Fibroblast of lung (primary cell): ENCODE measurements at regions not wholly inside any gene's neighbourhood (a gene's known extent, or its start where the extent isn't known, plus 50 kb on each side); places are given as distances from the start of the nearest gene placed in this dataset.

Source experiments
- DNase-seq, 2 donors: peaks; one replicate each; pipeline versions ENCODE4 v3.0.0 to v3.0.0-alpha.2; 2010; ENCODE audit warnings: low read depth in 2 of 2
- H2AFZ ChIP-seq: 2 replicates; pipeline ENCODE4 v1.5.1; 2012; ENCODE audit warnings: low read length, control low read depth, inconsistent platforms
- H3K27ac ChIP-seq: 2 replicates; pipeline ENCODE4 v1.5.1; 2011; ENCODE audit warnings: low read length, control low read depth; ENCODE audit not compliant: insufficient read depth
- H3K27me3 ChIP-seq: 2 replicates; pipeline ENCODE4 v1.5.1; 2011; ENCODE audit warnings: mild to moderate bottlenecking, low read length; ENCODE audit not compliant: control insufficient read depth, insufficient read depth
- H3K36me3 ChIP-seq: 2 replicates; pipeline ENCODE4 v1.5.1; 2011; ENCODE audit warnings: low read length; ENCODE audit not compliant: control insufficient read depth, insufficient read depth
- H3K4me1 ChIP-seq: 2 replicates; pipeline ENCODE4 v1.5.1; 2011; ENCODE audit warnings: low read length; ENCODE audit not compliant: control insufficient read depth, insufficient read depth; ENCODE audit errors: extremely low read depth
- H3K4me2 ChIP-seq: 2 replicates; pipeline ENCODE4 v1.5.1; 2011; ENCODE audit warnings: low read length, control low read depth; ENCODE audit not compliant: insufficient read depth; ENCODE audit errors: extremely low read depth
- H3K4me3 ChIP-seq, 4 experiments: fragments of 200-600 bp in 1 of 4; sonication (generic) in 1 of 4; replicated peaks in 1 of 4; 2 replicates each; pipeline ENCODE4 v1.5.1; 2011 to 2016; ENCODE audit warnings: low read length in 4 of 4, low read depth in 3 of 4, mild to moderate bottlenecking in 3 of 4, control low read depth in 2 of 4, inconsistent platforms in 1 of 4, mixed read lengths in 1 of 4; ENCODE audit not compliant: insufficient read depth in 1 of 4; ENCODE audit errors: control extremely low read depth in 1 of 4
- H3K79me2 ChIP-seq: 2 replicates; pipeline ENCODE4 v1.5.1; 2012; ENCODE audit warnings: mild to moderate bottlenecking, low read length, inconsistent platforms; ENCODE audit not compliant: control insufficient read depth, insufficient read depth
- H3K9ac ChIP-seq: 2 replicates; pipeline ENCODE4 v1.5.1; 2011; ENCODE audit warnings: mild to moderate bottlenecking, low read length, control low read depth; ENCODE audit not compliant: insufficient read depth
- H3K9me3 ChIP-seq: 2 replicates; pipeline ENCODE4 v1.5.1; 2012; ENCODE audit warnings: low read depth, low read length; ENCODE audit not compliant: control insufficient read depth, insufficient read depth
- H4K20me1 ChIP-seq: 2 replicates; pipeline ENCODE4 v1.5.1; 2011; ENCODE audit warnings: low read length; ENCODE audit not compliant: control insufficient read depth, insufficient read depth; ENCODE audit errors: extremely low read depth
- EZH2 ChIP-seq: IDR thresholded peaks from 2 replicates; pipeline ENCODE4 v1.5.1; 2012; ENCODE audit warnings: low read length, control low read depth, mild to moderate bottlenecking; ENCODE audit errors: missing control alignments
- TF ChIP-seq, protein P1 (sequence below), 2 donors: IDR thresholded peaks in 1 of 2; conservative IDR thresholded peaks in 1 of 2; 1 replicate in 1 of 2; 2 replicates in 1 of 2; pipeline ENCODE4 v1.5.1; 2011 to 2012; ENCODE audit warnings: low read length in 2 of 2, control low read depth in 1 of 2, inconsistent platforms in 1 of 2, low read depth in 1 of 2, mild to moderate bottlenecking in 1 of 2

DNA sequence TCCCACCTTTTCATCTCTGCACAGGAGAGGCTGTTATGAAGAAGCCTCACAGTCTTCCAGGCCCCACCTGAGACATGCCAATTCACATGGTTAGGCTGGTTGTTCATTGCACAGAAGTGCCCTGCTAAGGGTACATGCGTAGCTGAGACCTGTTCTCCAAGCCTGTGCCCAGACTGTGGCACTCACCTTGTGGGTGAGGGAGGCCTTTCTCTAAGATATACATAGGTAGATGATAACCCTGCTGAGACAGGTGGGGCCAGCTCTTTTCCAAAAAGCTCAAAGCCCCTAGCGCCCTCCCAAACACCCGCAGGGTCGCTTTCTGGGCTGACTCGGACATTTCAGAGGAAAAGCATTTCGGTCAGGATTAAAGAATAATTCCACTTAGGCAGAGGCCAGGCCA, 53.5 kb upstream of the ZNF507 start:
- Histone ChIP-seq H3K27me3 (no peaks in the 10 kb centered on the region), H3K36me3 (no peaks in the 10 kb centered on the region), H4K20me1 (no peaks in the 10 kb centered on the region), H3K4me1 (no peaks in the 10 kb centered on the region), H3K79me2 (no peaks in the 10 kb centered on the region), H2AFZ (no peak overlapping the region), H3K4me2 (no peak overlapping the region), H3K9me3 (no peaks in the 10 kb centered on the region), H3K9ac (no peak overlapping the region), H3K4me3 (no peak overlapping the region), H3K27ac (no peak overlapping the region)
- TF ChIP-seq, protein P1, sequence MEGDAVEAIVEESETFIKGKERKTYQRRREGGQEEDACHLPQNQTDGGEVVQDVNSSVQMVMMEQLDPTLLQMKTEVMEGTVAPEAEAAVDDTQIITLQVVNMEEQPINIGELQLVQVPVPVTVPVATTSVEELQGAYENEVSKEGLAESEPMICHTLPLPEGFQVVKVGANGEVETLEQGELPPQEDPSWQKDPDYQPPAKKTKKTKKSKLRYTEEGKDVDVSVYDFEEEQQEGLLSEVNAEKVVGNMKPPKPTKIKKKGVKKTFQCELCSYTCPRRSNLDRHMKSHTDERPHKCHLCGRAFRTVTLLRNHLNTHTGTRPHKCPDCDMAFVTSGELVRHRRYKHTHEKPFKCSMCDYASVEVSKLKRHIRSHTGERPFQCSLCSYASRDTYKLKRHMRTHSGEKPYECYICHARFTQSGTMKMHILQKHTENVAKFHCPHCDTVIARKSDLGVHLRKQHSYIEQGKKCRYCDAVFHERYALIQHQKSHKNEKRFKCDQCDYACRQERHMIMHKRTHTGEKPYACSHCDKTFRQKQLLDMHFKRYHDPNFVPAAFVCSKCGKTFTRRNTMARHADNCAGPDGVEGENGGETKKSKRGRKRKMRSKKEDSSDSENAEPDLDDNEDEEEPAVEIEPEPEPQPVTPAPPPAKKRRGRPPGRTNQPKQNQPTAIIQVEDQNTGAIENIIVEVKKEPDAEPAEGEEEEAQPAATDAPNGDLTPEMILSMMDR (conservative IDR thresholded peaks at IDR 0.05 in 1 of 2, IDR thresholded peaks at IDR 0.05 in 1 of 2; ENCODE audit: low read depth in 1 of 2, low read length in 2 of 2) = no peak
- no peak for TF ChIP-seq EZH2
- DNase-seq = no peak

GRCh38 chr19:32294871-32295438, 50.5 kb upstream of the ZNF507 start:
- Histone ChIP-seq H3K79me2 (no peaks in the 10 kb centered on the region), H2AFZ (no peak overlapping the region), H3K27me3 (no peaks in the 10 kb centered on the region), H3K9me3 (no peaks in the 10 kb centered on the region), H3K4me2 (no peak overlapping the region), H3K9ac (no peak overlapping the region), H3K4me3 (no peak overlapping the region), H3K4me1 (no peaks in the 10 kb centered on the region), H3K27ac (no peak overlapping the region), H4K20me1 (no peaks in the 10 kb centered on the region), H3K36me3 (no peaks in the 10 kb centered on the region)
- no peak for TF ChIP-seq EZH2
- TF ChIP-seq, protein P1 (conservative IDR thresholded peaks at IDR 0.05 in 1 of 2, IDR thresholded peaks at IDR 0.05 in 1 of 2; ENCODE audit: low read depth in 1 of 2, low read length in 2 of 2) = no peak
- DNase-seq = no peak
